ENCODE measurements at regions not wholly inside any gene's neighbourhood (a gene's known extent, or its start where the extent isn't known, plus 50 kb on each side); places are given as distances from the start of the nearest gene placed in this dataset.

GRCh38 chr11:81744336-81745116 is 989.1 kb downstream of the FAM181B start:
- TF ChIP-seq CTCF (IDR thresholded peaks at IDR 0.05) (no peak), POLR2A (IDR thresholded peaks at IDR 0.05) (no peak)

All from adrenal gland (tissue), 5 donors.